Right renal pelvis (tissue), 4 donors: ENCODE measurements at regions not wholly inside any gene's neighbourhood (a gene's known extent, or its start where the extent isn't known, plus 50 kb on each side); places are given as distances from the start of the nearest gene placed in this dataset.

Experiments used
- DNase-seq, 4 donors: peaks; one replicate each; pipeline ENCODE4 v3.0.0-alpha.2; 2013; ENCODE audit warnings: low read depth in 4 of 4, low spot score in 3 of 4, missing footprints in 1 of 4

DNA sequence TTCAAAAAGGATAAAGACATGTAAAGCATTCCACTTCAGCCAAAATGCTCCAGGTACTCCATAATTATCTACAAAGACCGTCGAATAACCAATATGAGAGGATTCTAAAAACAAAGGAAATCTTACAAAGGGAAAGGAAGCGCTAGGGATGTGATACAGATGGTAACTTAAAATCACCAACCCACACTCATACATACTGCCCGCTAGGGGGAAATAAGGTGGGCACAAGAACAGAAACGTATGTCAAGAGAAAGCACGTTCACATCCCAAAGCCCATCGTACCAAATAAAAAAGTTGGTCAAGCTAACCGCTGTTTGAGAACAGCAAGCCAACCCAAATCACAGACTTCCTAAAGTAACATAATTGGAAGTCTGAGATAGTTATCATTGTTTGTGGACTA is 429.4 kb downstream of the SHQ1 start:
- no peak for DNase-seq

DNA sequence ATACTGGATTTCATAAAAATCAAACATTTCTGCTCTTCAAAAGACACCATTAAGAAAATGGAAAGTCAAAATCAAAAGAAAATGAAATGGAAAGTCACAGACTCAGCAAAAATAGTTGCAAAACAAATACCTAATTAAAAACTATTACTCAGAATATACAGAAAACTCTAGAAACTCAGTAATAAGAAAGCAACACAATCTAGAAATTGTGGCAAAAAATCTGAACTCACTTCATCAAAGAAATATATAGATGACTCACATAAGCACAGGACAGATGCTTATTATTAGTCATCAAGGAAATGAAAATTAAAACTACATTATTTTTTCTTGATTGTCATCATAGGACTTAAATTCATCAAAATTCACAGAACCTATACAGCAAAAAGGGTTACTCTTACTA is 430.0 kb downstream of the SHQ1 start:
- DNase-seq, result no peak

DNA sequence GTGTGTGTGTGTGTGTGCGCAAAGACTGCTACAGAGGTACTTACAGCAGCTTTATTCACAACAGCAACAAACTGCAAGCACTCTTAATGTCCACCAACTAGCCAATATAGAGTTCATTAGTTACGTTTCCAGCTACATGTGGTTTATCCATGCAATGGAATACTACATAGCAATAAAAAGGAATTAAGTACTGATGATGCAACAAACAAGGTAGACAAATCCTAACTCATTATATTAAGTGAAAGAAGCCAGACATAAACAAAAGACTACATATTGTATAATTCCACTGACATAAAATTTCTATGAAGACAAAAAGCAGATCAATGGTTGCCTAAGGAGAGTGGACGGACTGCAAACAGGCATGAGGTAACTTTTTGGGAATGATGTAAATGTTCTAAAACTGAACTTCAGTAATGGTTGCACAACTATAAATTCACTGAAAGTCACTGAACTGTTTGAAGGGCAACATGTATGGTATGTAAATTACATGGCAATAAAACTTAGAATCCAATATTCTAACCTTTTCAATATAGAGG is 433.7 kb downstream of the SHQ1 start:
- no peak for DNase-seq

DNA sequence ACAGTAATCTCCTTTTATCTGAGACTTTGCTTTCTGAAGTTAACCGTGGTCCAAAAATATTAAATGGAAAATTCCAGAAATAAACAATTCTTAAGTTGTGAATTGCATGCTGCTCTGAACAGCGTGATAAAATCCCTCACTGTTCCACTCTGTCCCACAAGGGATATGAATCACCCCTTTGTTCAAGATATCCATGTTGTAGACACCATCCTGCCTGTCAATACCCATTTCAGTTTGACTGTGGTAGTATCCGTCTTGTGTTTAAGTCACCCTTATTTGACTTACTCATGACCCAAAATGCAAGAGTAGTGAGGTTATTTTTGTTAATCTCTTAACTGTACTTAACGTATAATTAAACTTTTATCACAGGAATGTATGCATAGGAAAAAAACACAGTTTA is 435.0 kb downstream of the SHQ1 start:
- DNase-seq, result no peak

DNA sequence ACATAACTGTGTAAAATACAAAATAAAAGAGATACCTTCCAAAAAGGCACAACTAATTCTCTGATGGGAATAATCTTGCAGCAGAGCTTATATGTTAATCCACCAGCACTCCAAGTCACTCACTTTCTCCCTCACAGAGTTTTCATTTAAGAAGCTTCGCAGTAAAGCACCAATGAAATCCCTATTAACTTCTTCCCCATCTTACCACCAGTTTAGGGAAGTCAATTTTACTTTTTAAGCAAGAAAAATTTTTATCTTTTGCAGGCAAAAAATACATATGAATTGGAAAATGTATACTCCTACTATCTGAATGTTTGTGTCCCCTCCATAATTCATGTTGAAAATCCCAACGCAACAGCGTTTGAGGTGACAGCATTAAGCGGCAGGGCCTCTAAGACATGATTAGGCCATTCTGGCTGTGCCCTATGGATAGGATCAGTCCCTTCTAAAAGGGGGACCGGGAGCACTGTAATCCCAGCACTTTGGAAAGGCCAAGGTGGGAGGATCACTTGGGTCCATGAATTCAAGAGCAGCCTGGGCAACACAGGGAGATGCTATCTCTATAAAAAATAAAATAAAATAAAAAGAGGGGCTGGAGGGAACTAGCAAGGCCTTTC is 435.8 kb downstream of the SHQ1 start:
- no peak for DNase-seq

DNA sequence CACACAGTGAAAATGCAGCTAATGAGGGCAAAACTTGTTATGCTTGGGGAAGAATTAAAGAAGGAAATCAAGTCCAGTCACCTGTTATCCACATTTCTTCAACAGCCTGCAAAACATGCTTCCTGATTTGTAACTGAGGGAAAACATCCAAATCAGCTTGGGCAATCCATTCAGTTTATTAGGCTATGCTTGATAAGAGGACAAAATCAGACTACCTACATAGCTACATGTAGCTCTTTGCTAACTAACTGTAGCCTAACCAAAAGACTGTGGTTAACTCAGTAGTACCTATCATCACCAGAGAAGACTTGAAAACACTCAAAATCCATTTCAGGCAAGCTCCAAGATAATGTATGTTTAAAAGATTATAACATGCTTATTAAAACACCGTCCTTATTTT is 436.4 kb downstream of the SHQ1 start:
- DNase-seq, result no peak

DNA sequence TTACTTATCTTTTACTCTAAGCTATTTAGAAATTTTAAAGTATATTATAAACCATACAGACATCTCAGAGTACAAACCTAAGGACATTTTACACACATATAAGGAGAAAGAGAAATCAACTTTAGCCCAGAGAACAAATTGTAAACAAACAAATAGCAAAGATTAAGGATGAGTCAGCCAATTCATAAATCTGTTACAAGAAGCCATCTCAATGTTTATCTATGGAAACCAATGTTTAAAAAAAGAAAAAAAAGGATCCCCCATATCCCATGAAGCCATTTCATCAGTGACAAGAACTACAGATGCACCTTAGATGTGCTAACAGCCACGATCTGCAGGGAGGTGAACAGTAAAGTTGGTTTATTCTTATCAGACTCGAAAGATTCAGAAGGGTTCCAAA is 437.1 kb downstream of the SHQ1 start:
- DNase-seq, result no peak

DNA sequence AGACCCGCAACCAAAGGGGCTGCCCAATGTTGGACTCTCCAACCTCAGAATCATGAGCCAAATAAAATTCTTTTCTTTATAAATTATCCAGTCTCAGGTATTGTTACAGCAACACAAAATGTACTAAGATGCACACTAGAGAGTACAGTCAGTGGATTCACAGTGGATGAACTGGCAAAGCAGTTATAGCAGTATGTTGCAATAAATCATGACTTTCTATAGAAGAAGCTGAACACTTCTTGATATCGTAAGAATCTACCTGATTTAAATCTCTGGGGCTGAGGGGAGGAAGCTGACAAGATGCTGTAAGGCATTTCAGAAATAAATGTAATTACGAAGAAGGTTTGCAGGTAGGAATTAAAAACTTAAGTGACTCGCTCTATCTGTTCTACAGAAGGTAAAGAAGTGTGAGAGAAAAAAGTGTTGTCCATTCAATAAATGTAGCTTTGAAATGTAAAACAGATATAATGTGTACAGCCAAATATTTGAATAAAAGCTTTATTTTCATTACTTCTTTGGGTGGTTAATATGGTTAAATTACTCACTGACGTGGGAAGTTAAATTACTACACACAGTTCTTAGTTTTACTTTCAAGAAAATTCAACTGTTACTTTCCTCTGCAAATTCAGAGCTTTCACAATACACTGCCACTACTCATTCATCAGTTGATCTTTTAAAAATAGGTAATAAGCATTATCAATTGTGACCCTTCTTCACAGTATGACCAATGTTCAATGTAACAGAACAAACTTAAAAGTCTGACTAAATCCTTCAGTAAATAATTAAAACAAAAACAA is 439.1 kb downstream of the SHQ1 start:
- no peak for DNase-seq

DNA sequence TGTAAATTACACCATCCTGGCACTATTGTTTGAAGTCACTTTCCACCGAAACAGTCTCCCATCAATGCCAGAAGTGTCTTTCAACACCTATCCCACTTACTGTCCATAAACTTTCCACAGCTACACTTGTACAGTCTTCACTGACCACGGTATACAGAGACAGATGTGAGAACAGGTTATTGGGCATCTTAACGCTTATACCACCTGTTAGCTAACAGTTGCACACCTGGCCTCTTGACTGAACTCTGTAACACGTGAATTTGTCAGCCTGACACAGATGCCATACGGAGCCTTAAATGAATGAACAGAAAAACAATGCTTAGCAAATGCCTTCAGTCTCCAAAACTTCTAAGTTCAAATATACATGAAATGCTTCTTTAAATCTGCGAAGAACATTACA is 440.5 kb downstream of the SHQ1 start:
- DNase-seq, result no peak

DNA sequence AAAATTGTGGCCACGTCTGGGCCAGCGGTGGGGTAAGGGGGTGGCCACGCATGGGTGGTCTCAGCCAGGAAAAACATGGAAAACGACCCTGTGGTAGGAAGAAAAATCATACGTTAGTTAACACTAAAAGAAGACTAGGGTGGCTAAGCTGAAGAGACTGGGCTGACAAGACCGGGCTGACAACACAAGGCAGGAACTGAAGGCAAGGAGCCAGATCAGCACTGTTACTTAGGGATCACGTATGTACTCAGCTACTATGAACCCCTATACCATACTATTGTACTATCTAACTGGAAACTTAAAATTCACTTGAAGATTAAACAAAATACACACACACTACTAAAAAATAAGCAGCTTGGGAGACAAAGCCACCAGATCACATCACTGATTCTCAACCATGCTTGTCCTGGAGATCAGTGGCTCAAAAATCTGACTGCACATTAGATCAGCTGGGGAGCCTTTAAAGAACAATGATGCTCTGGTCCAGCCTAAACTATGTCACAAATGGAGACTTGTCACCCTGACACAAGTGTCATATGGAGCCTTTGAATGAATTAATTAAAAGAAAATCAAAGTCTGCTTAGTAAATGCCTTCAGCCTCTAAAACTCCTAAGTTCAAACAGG is 442.2 kb downstream of the SHQ1 start:
- no peak for DNase-seq

DNA sequence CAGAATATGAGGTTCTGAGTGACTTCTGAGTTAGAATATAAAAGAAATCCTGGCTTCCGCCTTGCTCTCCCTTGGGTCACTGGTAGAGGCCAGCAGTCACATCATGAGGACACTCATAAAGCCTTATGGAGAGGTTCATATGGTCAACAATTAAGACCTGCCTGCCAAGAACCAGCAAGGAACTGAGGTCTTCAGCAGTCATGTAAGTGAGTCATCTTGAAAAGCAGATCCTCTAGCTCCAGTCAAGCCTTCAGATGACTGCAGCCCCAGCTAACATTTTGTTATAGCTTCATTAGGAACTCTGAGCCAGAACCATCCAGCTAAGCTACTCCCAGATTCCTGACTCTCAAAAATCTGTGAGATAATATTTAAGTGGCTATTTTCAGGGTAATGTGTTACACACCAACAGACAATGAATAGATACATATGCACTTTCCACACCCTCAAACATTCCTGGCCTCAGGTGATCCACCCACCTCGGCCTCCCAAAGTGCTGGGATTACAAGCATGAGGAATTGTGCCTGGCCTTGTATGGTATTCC is 447.2 kb downstream of the SHQ1 start:
- DNase-seq, result no peak

DNA sequence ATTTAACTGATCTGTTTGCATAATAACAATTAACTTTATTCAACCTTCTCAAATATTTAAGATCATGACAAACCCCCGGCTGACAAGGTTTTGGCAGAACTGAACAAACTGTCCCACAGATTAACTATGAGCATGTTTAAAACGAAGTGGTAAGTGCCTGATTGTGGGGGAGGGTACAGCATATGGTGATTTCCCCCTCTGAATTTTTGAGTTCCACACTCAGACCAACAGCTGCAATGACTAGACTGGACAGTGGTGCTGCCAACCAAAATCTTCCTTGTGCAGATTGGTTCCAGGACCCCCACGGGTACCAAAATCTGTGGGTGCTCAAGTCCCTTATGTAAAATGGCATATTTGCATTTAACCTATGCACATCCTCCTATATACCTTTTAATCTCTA is 449.5 kb downstream of the SHQ1 start:
- no peak for DNase-seq

DNA sequence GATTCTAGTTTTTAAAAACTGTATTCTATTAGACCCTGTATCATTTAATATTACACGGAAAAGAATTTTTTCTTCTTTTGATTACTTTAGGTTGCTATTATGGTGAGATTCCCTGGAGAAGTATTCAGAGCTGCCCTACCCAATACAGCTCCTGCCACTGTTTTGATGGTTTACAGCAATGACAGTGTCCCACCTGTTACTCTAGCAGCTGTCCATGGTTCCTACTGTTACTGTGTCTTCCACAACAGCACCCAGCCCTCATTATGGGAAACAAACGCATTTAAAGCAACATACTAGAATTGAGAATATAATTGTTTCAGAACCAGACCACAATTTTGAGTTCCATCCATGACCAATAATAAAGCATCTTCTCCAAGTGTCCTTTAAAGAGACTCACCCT is 450.7 kb downstream of the SHQ1 start:
- DNase-seq, result no peak

DNA sequence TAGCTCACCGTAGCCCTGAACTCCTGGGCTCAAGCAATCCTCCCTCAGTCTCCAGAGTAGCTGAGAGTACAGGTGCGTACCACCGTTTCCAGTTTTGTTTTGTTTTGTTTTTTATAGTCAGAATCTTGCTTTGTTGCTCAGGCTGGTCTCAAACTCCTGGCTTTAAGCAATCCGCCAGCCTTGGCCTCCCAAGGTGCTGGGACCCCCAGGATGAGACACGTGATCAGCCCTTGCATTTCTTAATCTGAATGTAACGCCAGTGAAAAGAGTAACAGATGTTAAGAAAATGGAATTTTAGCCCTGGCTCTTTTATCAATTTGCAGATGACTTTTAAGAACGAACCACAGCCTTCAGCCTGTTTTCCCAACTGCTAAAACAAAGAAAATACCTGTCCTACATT is 451.3 kb downstream of the SHQ1 start:
- no peak for DNase-seq

DNA sequence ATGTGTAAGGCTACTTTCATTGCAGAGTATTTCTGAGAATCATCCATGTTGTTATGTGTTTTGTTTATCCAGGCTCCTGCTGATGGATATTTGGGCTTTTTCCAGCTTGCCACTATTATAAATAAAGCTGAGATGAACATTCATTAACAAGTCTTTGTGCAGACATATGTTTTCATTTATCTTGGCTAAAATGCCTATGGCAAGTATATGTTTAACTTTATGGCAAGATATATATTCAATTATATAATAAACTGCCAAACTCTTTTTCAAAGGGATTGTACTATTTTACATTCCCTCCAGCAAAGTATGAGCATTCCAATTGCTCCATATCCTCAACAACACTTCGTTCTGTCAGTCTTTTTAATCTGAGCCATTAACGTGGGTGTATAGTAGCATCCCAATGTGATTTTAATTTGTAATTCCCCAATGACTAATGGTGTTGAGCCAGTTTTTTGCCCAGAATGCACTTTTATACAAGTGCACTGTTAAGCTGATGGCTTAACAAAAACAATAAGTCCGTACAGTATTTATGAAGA is 452.4 kb downstream of the SHQ1 start:
- DNase-seq, result no peak

DNA sequence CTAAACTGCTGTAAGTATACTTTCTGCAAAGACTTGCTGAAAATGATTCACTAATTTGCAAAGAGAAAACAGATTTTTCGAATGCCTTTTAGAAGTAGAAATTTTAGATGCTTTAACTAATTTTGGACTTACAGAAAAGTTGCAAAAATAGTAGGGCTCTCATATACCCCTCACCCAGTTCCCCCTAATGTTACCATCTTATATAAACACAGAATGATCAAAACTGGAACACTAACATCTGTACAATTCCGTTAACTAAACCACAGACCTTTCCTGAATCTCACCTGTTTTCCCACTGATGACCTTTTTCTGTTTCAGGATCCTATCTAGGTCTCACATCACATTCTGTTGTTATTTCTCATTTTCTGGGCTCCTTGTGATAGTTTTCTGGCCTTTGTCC is 454.8 kb downstream of the SHQ1 start:
- no peak for DNase-seq

DNA sequence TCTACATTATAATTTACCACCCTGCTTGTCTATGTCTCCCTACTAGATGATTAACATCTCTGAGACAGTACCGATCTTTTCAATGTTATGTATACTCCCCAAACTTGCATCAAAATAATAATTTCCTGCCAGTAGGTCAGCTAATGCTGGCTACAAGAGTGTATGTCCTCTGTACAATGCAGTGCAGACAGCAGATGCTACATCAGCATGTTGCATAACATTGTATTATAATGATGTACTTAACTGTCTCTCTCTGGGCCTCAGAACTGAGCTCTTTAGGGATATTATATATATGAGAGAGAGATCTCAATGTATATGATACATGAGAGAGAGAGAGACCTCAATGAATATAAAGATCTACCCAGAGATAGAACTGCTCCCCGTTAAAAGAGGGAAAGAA is 456.6 kb downstream of the SHQ1 start:
- DNase-seq, result no peak

DNA sequence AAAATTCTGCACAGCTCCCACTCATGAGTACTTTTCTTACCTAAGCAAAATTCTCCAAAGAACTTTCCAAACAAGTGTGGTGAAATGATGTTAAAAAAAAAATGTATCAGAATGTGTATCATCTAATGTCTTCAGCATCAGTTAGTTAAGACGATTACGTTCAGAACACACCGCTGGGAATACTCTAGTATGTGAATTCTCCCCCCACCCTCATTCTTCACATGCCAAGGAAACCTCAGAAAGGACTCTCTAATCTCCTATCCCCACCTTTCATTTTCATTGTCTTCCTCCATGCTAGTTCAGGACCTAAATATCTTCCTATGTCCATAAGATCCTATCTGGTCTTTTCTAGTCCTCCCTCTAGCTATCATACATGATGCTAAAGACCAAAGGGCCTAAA is 457.4 kb downstream of the SHQ1 start:
- DNase-seq, result no peak

DNA sequence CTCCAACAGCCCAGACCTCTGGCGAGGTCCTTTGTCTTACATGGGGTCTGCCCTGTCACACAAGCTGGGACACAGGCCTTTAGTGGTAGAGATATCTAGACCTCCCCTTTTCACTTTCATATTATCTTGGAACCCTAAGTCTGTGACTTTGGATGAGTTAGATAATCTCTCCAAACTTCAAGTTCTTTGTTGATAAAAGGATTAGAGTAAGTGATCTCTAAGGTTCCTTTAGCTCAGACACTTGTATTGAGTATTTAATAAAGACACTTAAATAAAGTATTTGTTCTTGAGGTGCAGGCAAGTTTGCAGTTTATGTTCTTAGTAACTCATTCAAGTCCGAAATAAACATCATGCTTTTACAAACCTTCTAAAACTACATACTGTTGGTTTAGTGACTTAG is 459.6 kb downstream of the SHQ1 start:
- no peak for DNase-seq

DNA sequence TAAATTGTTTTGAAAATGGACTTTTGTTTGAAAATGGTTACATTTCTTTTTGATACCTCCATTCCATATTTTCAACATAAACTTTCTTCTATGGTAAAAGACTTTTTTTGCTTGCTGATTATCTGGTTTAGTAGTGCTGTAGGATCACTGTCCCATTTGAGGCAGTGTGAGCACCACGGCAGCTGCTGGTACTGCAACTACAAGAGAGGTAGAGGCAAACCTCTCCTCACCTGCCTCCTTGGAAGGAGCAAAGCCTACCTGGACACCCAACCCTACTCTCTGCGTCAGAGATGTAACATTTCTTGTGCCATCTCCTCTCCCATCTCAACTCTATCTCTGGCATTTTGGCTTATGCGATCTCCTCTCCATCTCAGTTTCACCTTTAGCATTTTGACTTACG is 460.1 kb downstream of the SHQ1 start:
- DNase-seq, result no peak

DNA sequence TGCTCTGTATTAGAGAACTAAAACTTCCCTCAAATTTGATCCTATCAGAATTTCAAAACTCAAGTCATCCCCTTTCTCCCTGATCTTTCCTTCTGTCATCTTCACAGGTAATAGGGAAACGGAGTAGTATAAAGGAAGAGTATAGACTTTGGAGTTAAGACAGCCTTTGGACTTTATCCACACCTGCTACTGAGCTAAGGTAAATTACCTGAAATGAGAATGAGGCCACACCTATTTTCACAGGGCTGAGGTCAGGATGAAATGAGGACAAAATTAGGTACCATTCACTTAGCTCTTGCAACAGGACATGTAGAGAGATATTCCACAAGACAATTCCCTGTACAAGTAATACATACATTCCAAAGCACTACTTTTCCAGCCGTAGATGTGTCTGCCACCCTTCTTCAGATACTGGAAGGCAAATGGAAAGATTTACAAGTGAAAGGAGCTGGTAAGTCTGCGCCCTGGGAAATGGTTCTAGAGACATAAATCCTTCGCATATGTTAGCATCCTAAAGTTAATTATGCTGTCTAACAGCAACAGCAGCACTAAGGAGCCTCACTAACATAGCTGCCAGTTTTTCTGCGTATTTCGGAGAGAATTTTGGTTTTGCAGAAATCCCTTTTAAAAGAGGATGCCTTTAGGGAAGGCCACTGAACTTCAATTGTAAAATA is 461.8 kb downstream of the SHQ1 start:
- no peak for DNase-seq
